Ovary (tissue), 7 donors: ENCODE measurements at regions not wholly inside any gene's neighbourhood (a gene's known extent, or its start where the extent isn't known, plus 50 kb on each side); places are given as distances from the start of the nearest gene placed in this dataset.

ENCODE experiments used
- DNase-seq, 5 donors: peaks; one replicate each; pipeline ENCODE4 v3.0.0-alpha.2; 2019 to 2020
- H3K27ac ChIP-seq, 2 donors: fragments of 200-600 bp; one replicate each; pipeline versions ENCODE4 v1.5.1 to v1.8.0; 2019 to 2022
- H3K27me3 ChIP-seq: fragments of 200-600 bp; one replicate; pipeline ENCODE4 v1.8.0; 2022
- H3K36me3 ChIP-seq: fragments of 200-600 bp; sonication (generic); one replicate; pipeline ENCODE4 v1.5.1; 2019
- H3K4me1 ChIP-seq: one replicate; pipeline ENCODE4 v1.8.1; 2013; ENCODE audit warnings: mild to moderate bottlenecking, moderate library complexity; ENCODE audit not compliant: insufficient read depth
- H3K4me3 ChIP-seq: fragments of 200-600 bp; sonication (generic); one replicate; pipeline ENCODE4 v1.5.1; 2017
- H3K9me3 ChIP-seq, 2 donors: fragments of 200-600 bp in 1 of 2; sonication (generic) in 1 of 2; one replicate each; pipeline versions ENCODE4 v1.5.1 to v1.8.1; 2013 to 2019; ENCODE audit warnings: mild to moderate bottlenecking in 1 of 2, moderate library complexity in 1 of 2
- CTCF ChIP-seq, 3 donors: fragments of 450-650 bp in 2 of 3; fragments of 200-600 bp in 1 of 3; IDR thresholded peaks; one replicate each; pipeline versions ENCODE4 v1.5.1 to v1.8.0; 2016 to 2022; ENCODE audit warnings: antibody characterized with exemption in 3 of 3, mild to moderate bottlenecking in 1 of 3
- EP300 ChIP-seq: sonication (generic); formaldehyde crosslinking; IDR thresholded peaks from one replicate; pipeline ENCODE4 v1.6.1; 2017; ENCODE audit warnings: antibody characterized with exemption
- POLR2A ChIP-seq: fragments of 450-650 bp; IDR thresholded peaks from one replicate; pipeline ENCODE4 v1.6.1; 2017; ENCODE audit warnings: antibody characterized with exemption, mild to moderate bottlenecking, moderate library complexity
- WGBS, 3 donors: extraction: QIAGEN DNeasy Blood & Tissue Kit in 1 of 3; methylation state at CpG; one replicate each; pipeline versions ENCODE4 v1.1.5 to v1.1.7; 2013 to 2017; 5-methylcytosine and 5-hydroxymethylcytosine counted together
- intact Hi-C, 4 donors: fragments of 100-400 bp; cut with DNase I; formaldehyde crosslinking; loops; one replicate each; pipeline versions ENCODE4 v1.11.0 to v1.15.1; 2022 to 2023
- donor health status: DM: no; HTN: no; CAD: no; lungs with moderate emphysema.
- donor health status: DM: no; HTN: no; CAD: no.
- donor health status: Bipolar disorder and iron deficiency.
- donor health status: DM: no; HTN: no; CAD: no.
- donor health status: DM: yes; HTN: yes; CAD: no.

- TF ChIP-seq EP300: no peak
- no peak for TF ChIP-seq CTCF (IDR thresholded peaks at IDR 0.05)
- no peak for TF ChIP-seq POLR2A
- H3K36me3 ChIP-seq: no peaks in the 10 kb centered on the region
- no peaks in the 10 kb centered on the region for H3K27me3 ChIP-seq
- intact Hi-C loops: no loop called here
- H3K9me3 ChIP-seq: no peaks in the 10 kb centered on the region
- H3K4me1 ChIP-seq: no peaks in the 10 kb centered on the region
- H3K4me3 ChIP-seq: no peak overlapping the region
- H3K27ac ChIP-seq: no peak overlapping the region
- DNase-seq: no peak
- 97 to 99% (median 98%) methylated on average over 3 of the region's 3 CpGs for WGBS, 3 donors
These were observed 144.4 kb upstream of the RARB start for GRCh38 chr3:25283613-25284012.

GRCh38 chr3:25284249-25284648 is 143.8 kb upstream of the RARB start:
- H3K27me3 ChIP-seq: no peaks in the 10 kb centered on the region
- DNase-seq: no peak
- intact Hi-C loops: no loop called here
- H3K36me3 ChIP-seq: no peaks in the 10 kb centered on the region
- H3K4me1 ChIP-seq: no peaks in the 10 kb centered on the region
- no peak overlapping the region for H3K4me3 ChIP-seq
- TF ChIP-seq POLR2A (no peak), CTCF (IDR thresholded peaks at IDR 0.05) (no peak), EP300 (no peak)
- H3K27ac ChIP-seq: no peak overlapping the region
- no peaks in the 10 kb centered on the region for H3K9me3 ChIP-seq

GRCh38 chr3:25287291-25287884 is 140.7 kb upstream of the RARB start:
- Histone ChIP-seq H3K36me3 (no peaks in the 10 kb centered on the region), H3K4me3 (no peak overlapping the region), H3K27me3 (no peaks in the 10 kb centered on the region), H3K4me1 (no peaks in the 10 kb centered on the region), H3K9me3 (no peaks in the 10 kb centered on the region), H3K27ac (no peak overlapping the region)
- intact Hi-C loops: no loop called here
- WGBS, 3 donors: 93 to 100% (median 93%) methylated on average over 1 of the region's 1 CpG
- no peak for TF ChIP-seq POLR2A
- TF ChIP-seq EP300: no peak
- TF ChIP-seq CTCF (IDR thresholded peaks at IDR 0.05): no peak
- DNase-seq: no peak

GRCh38 chr3:25288413-25288812 is 139.7 kb upstream of the RARB start:
- H3K4me3 ChIP-seq: no peak overlapping the region
- intact Hi-C loops: no loop called here
- H3K27me3 ChIP-seq: no peaks in the 10 kb centered on the region
- no peak overlapping the region for H3K27ac ChIP-seq
- no peaks in the 10 kb centered on the region for H3K9me3 ChIP-seq
- H3K36me3 ChIP-seq: no peaks in the 10 kb centered on the region
- TF ChIP-seq CTCF (IDR thresholded peaks at IDR 0.05) (no peak), POLR2A (no peak), EP300 (no peak)
- 70 to 89% (median 72%) methylated on average over 1 of the region's 1 CpG for WGBS, 3 donors
- no peaks in the 10 kb centered on the region for H3K4me1 ChIP-seq
- DNase-seq: no peak

- Histone ChIP-seq H3K27ac (no peak overlapping the region), H3K9me3 (no peaks in the 10 kb centered on the region), H3K4me3 (no peak overlapping the region), H3K36me3 (no peaks in the 10 kb centered on the region), H3K4me1 (no peaks in the 10 kb centered on the region), H3K27me3 (no peaks in the 10 kb centered on the region)
- intact Hi-C loops: no loop called here
- no peak for DNase-seq
- TF ChIP-seq CTCF (IDR thresholded peaks at IDR 0.05) (no peak), POLR2A (no peak), EP300 (no peak)
- WGBS, 3 donors: 76 to 88% (median 83%) methylated on average over 1 of the region's 1 CpG
These were observed 138.9 kb upstream of the RARB start for GRCh38 chr3:25289156-25289555.
